Esophagus muscularis mucosa (tissue), 4 donors: ENCODE measurements at regions not wholly inside any gene's neighbourhood (a gene's known extent, or its start where the extent isn't known, plus 50 kb on each side); places are given as distances from the start of the nearest gene placed in this dataset.

Experiments
- CTCF ChIP-seq, 3 experiments: fragments of 200-600 bp in 2 of 3; fragments of 450-650 bp in 1 of 3; sonication (generic) in 2 of 3; IDR thresholded peaks; one replicate each; pipeline ENCODE4 v1.5.1; 2017 to 2019; ENCODE audit warnings: antibody characterized with exemption in 3 of 3, mild to moderate bottlenecking in 2 of 3, moderate library complexity in 1 of 3
- EP300 ChIP-seq: sonication (generic); formaldehyde crosslinking; IDR thresholded peaks from one replicate; pipeline ENCODE4 v1.6.1; 2017; ENCODE audit warnings: antibody characterized with exemption
- POLR2A ChIP-seq: fragments of 450-650 bp; IDR thresholded peaks from one replicate; pipeline ENCODE4 v1.6.1; 2017; ENCODE audit warnings: antibody characterized with exemption, moderate library complexity, mild to moderate bottlenecking, low read depth
- POLR2AphosphoS5 ChIP-seq, 2 donors: sonication (generic); formaldehyde crosslinking; IDR thresholded peaks; one replicate each; pipeline ENCODE4 v1.6.1; 2017; ENCODE audit warnings: antibody characterized with exemption in 2 of 2

GRCh38 chr16:86921289-86921688, 342.9 kb downstream of the FOXL1 start:
- TF ChIP-seq CTCF (IDR thresholded peaks at IDR 0.05) (no peak), POLR2A (no peak), POLR2AphosphoS5 (IDR thresholded peaks at IDR 0.05) (no peak), EP300 (no peak)
